Activated naive CD4-positive, alpha-beta T cell treated with Interleukin-2 at 50 U/mL for 16 hours (primary cell): ENCODE measurements at regions not wholly inside any gene's neighbourhood (a gene's known extent, or its start where the extent isn't known, plus 50 kb on each side); places are given as distances from the start of the nearest gene placed in this dataset.

ENCODE experiments used
- DNase-seq: peaks from one replicate; pipeline ENCODE4 v3.0.0-alpha.2; 2020

GRCh38 chr1:13976485-13976884 lies 276.5 kb downstream of the PRDM2 start:
- DNase-seq: no peak

- DNase-seq: no peak
These were observed 281.2 kb downstream of the PRDM2 start for GRCh38 chr1:13981142-13981541.

GRCh38 chr1:13983393-13983792 lies 283.4 kb downstream of the PRDM2 start:
- DNase-seq: no peak

- DNase-seq: no peak
These were observed 291.0 kb downstream of the PRDM2 start for GRCh38 chr1:13990939-13991338.

GRCh38 chr1:13992489-13993285 lies 292.7 kb downstream of the PRDM2 start:
- DNase-seq: no peak

- DNase-seq: no peak
These were observed 294.4 kb downstream of the PRDM2 start for GRCh38 chr1:13994386-13994785.

GRCh38 chr1:13996334-13996733 lies 296.3 kb downstream of the PRDM2 start:
- DNase-seq: no peak

- no peak for DNase-seq
These were observed 303.6 kb downstream of the PRDM2 start for GRCh38 chr1:14003552-14003951.

- no peak for DNase-seq
These were observed 309.6 kb downstream of the PRDM2 start for GRCh38 chr1:14009582-14009981.

GRCh38 chr1:14010476-14010875 lies 310.5 kb downstream of the PRDM2 start:
- no peak for DNase-seq

- DNase-seq: no peak
These were observed 311.1 kb downstream of the PRDM2 start for GRCh38 chr1:14011132-14011531.

- no peak for DNase-seq
These were observed 311.9 kb downstream of the PRDM2 start for GRCh38 chr1:14011888-14012287.

- no peak for DNase-seq
These were observed 314.9 kb downstream of the PRDM2 start for GRCh38 chr1:14014929-14015328.

- DNase-seq: no peak
These were observed 315.9 kb downstream of the PRDM2 start for GRCh38 chr1:14015917-14016316.

- no peak for DNase-seq
These were observed 317.6 kb downstream of the PRDM2 start for GRCh38 chr1:14017531-14017961.

GRCh38 chr1:14019461-14019860 lies 319.5 kb downstream of the PRDM2 start:
- no peak for DNase-seq

GRCh38 chr1:14020006-14020405 lies 320.0 kb downstream of the PRDM2 start:
- no peak for DNase-seq

- no peak for DNase-seq
These were observed 327.1 kb downstream of the PRDM2 start for GRCh38 chr1:14027099-14027498.

- DNase-seq: no peak
These were observed 331.5 kb downstream of the PRDM2 start for GRCh38 chr1:14031461-14031860.

- no peak for DNase-seq
These were observed 334.5 kb downstream of the PRDM2 start for GRCh38 chr1:14034506-14034905.

GRCh38 chr1:14037101-14037847 lies 337.3 kb downstream of the PRDM2 start:
- no peak for DNase-seq

GRCh38 chr1:14039582-14040430 lies 339.8 kb downstream of the PRDM2 start:
- DNase-seq: no peak

- no peak for DNase-seq
These were observed 350.0 kb downstream of the PRDM2 start for GRCh38 chr1:14049965-14050364.
